Thymus (tissue), 11 donors: ENCODE measurements at regions not wholly inside any gene's neighbourhood (a gene's known extent, or its start where the extent isn't known, plus 50 kb on each side); places are given as distances from the start of the nearest gene placed in this dataset.

Experiments used
- DNase-seq, 9 donors: peaks; one replicate each; pipeline ENCODE4 v3.0.0-alpha.2; 2013; ENCODE audit warnings: low spot score in 9 of 9, low read depth in 6 of 9, missing footprints in 1 of 9
- H3K27ac ChIP-seq, 2 donors: one replicate each; pipeline ENCODE4 v1.5.1; 2013; ENCODE audit warnings: control low read depth in 1 of 2, low read depth in 1 of 2, low read length in 1 of 2, mild to moderate bottlenecking in 1 of 2, moderate library complexity in 1 of 2
- H3K27me3 ChIP-seq, 2 donors: one replicate each; pipeline ENCODE4 v1.5.1; 2013; ENCODE audit warnings: low read length in 1 of 2; ENCODE audit not compliant: control insufficient read depth in 2 of 2, insufficient read depth in 1 of 2
- H3K36me3 ChIP-seq, 2 donors: one replicate each; pipeline ENCODE4 v1.5.1; 2013; ENCODE audit warnings: low read length in 1 of 2, mild to moderate bottlenecking in 1 of 2, moderate library complexity in 1 of 2; ENCODE audit not compliant: control insufficient read depth in 2 of 2, insufficient read depth in 2 of 2
- H3K4me1 ChIP-seq, 2 donors: one replicate each; pipeline ENCODE4 v1.5.1; 2013; ENCODE audit warnings: low read length in 2 of 2; ENCODE audit not compliant: control insufficient read depth in 2 of 2, insufficient read depth in 2 of 2
- H3K4me3 ChIP-seq, 2 donors: one replicate each; pipeline ENCODE4 v1.5.1; 2013; ENCODE audit warnings: low read length in 2 of 2, control low read depth in 1 of 2, mild to moderate bottlenecking in 1 of 2
- H3K9me3 ChIP-seq, 2 donors: one replicate each; pipeline ENCODE4 v1.5.1; 2013; ENCODE audit warnings: low read length in 1 of 2, mild to moderate bottlenecking in 1 of 2; ENCODE audit not compliant: control insufficient read depth in 2 of 2, insufficient read depth in 1 of 2
- WGBS: extraction: QIAGEN DNeasy Blood & Tissue Kit; methylation state at CpG from one replicate; pipeline ENCODE4 v1.1.7; 2013; 5-methylcytosine and 5-hydroxymethylcytosine counted together
- donor health status: healthy.

GRCh38 chr16:80460988-80461387 is 79.8 kb upstream of the DYNLRB2 start:
- Histone ChIP-seq H3K4me1 (no peaks in the 10 kb centered on the region), H3K27ac (no peak overlapping the region), H3K36me3 (no peaks in the 10 kb centered on the region), H3K4me3 (no peak overlapping the region), H3K27me3 (no peaks in the 10 kb centered on the region), H3K9me3 (no peaks in the 10 kb centered on the region)
- 95% methylated on average over 1 of the region's 1 CpG for WGBS
- no peak for DNase-seq

GRCh38 chr16:80459966-80460365 is 80.8 kb upstream of the DYNLRB2 start:
- Histone ChIP-seq H3K36me3 (no peaks in the 10 kb centered on the region), H3K4me3 (no peak overlapping the region), H3K4me1 (no peaks in the 10 kb centered on the region), H3K27me3 (no peaks in the 10 kb centered on the region), H3K27ac (no peak overlapping the region), H3K9me3 (no peaks in the 10 kb centered on the region)
- 71% methylated on average over 5 of the region's 5 CpGs for WGBS
- DNase-seq: no peak

GRCh38 chr16:80459331-80459777 is 81.4 kb upstream of the DYNLRB2 start:
- no peaks in the 10 kb centered on the region for H3K9me3 ChIP-seq
- WGBS: 97% methylated on average over 3 of the region's 3 CpGs
- no peak for DNase-seq
- no peaks in the 10 kb centered on the region for H3K4me1 ChIP-seq
- H3K27me3 ChIP-seq: no peaks in the 10 kb centered on the region
- H3K4me3 ChIP-seq: no peak overlapping the region
- no peaks in the 10 kb centered on the region for H3K36me3 ChIP-seq
- no peak overlapping the region for H3K27ac ChIP-seq

- Histone ChIP-seq H3K4me1 (no peaks in the 10 kb centered on the region), H3K36me3 (no peaks in the 10 kb centered on the region), H3K4me3 (no peak overlapping the region), H3K27ac (no peak overlapping the region), H3K9me3 (no peaks in the 10 kb centered on the region), H3K27me3 (no peaks in the 10 kb centered on the region)
- WGBS: 77% methylated on average over 1 of the region's 1 CpG
- no peak for DNase-seq
Measured at GRCh38 chr16:80457871-80458270, 82.9 kb upstream of the DYNLRB2 start.

- WGBS: 95% methylated on average over 2 of the region's 2 CpGs
- H3K27ac ChIP-seq: no peak overlapping the region
- H3K9me3 ChIP-seq: no peaks in the 10 kb centered on the region
Measured at GRCh38 chr16:80454802-80455201, 86.0 kb upstream of the DYNLRB2 start.

GRCh38 chr16:80449392-80449791 is 91.4 kb upstream of the DYNLRB2 start:
- H3K4me1 ChIP-seq: no peaks in the 10 kb centered on the region
- H3K27ac ChIP-seq: no peak overlapping the region
- WGBS: 78% methylated on average over 8 of the region's 8 CpGs
- H3K27me3 ChIP-seq: no peaks in the 10 kb centered on the region
- H3K9me3 ChIP-seq: no peaks in the 10 kb centered on the region
- no peak overlapping the region for H3K4me3 ChIP-seq
- no peak for DNase-seq
- H3K36me3 ChIP-seq: no peaks in the 10 kb centered on the region

More at GRCh38 chr16:80454802-80455201, 86.0 kb upstream of the DYNLRB2 start:
- Histone ChIP-seq H3K36me3 (no peaks in the 10 kb centered on the region), H3K27me3 (no peaks in the 10 kb centered on the region), H3K4me3 (no peak overlapping the region), H3K4me1 (no peaks in the 10 kb centered on the region)
- no peak for DNase-seq

GRCh38 chr16:80447241-80447640 is 93.6 kb upstream of the DYNLRB2 start:
- Histone ChIP-seq H3K4me1 (no peaks in the 10 kb centered on the region), H3K9me3 (no peaks in the 10 kb centered on the region), H3K4me3 (no peak overlapping the region), H3K27me3 (no peaks in the 10 kb centered on the region), H3K27ac (no peak overlapping the region), H3K36me3 (no peaks in the 10 kb centered on the region)
- 93% methylated on average over 5 of the region's 5 CpGs for WGBS
- DNase-seq: no peak

- H3K4me1 ChIP-seq: no peaks in the 10 kb centered on the region
- DNase-seq: no peak
- 89% methylated on average over 5 of the region's 5 CpGs for WGBS
- H3K36me3 ChIP-seq: no peaks in the 10 kb centered on the region
- H3K9me3 ChIP-seq: no peaks in the 10 kb centered on the region
- H3K27ac ChIP-seq: no peak overlapping the region
- H3K4me3 ChIP-seq: no peak overlapping the region
- no peaks in the 10 kb centered on the region for H3K27me3 ChIP-seq
Measured at GRCh38 chr16:80442779-80443178, 98.0 kb upstream of the DYNLRB2 start.

- Histone ChIP-seq H3K27me3 (no peaks in the 10 kb centered on the region), H3K9me3 (no peaks in the 10 kb centered on the region), H3K27ac (no peak overlapping the region), H3K36me3 (no peaks in the 10 kb centered on the region), H3K4me3 (no peak overlapping the region), H3K4me1 (no peaks in the 10 kb centered on the region)
- no peak for DNase-seq
- WGBS: 80% methylated on average over 1 of the region's 1 CpG
Measured at GRCh38 chr16:80441935-80442334, 98.9 kb upstream of the DYNLRB2 start.

GRCh38 chr16:80440667-80441066 is 100.1 kb upstream of the DYNLRB2 start:
- no peak overlapping the region for H3K27ac ChIP-seq
- DNase-seq: no peak
- H3K9me3 ChIP-seq: no peaks in the 10 kb centered on the region
- no peaks in the 10 kb centered on the region for H3K4me1 ChIP-seq
- H3K36me3 ChIP-seq: no peaks in the 10 kb centered on the region
- WGBS: 74% methylated on average over 2 of the region's 2 CpGs
- no peak overlapping the region for H3K4me3 ChIP-seq
- no peaks in the 10 kb centered on the region for H3K27me3 ChIP-seq
